Breast epithelium (tissue), 3 donors: ENCODE measurements at regions not wholly inside any gene's neighbourhood (a gene's known extent, or its start where the extent isn't known, plus 50 kb on each side); places are given as distances from the start of the nearest gene placed in this dataset.

ENCODE experiments used
- CTCF ChIP-seq, 3 donors: fragments of 450-650 bp; IDR thresholded peaks; one replicate each; pipeline ENCODE4 v1.5.1; 2016 to 2017; ENCODE audit warnings: antibody characterized with exemption in 3 of 3, mild to moderate bottlenecking in 3 of 3, moderate library complexity in 3 of 3
- POLR2AphosphoS5 ChIP-seq, 3 donors: sonication (generic); formaldehyde crosslinking; IDR thresholded peaks; one replicate each; pipeline ENCODE4 v1.6.1; 2017; ENCODE audit warnings: antibody characterized with exemption in 3 of 3

DNA sequence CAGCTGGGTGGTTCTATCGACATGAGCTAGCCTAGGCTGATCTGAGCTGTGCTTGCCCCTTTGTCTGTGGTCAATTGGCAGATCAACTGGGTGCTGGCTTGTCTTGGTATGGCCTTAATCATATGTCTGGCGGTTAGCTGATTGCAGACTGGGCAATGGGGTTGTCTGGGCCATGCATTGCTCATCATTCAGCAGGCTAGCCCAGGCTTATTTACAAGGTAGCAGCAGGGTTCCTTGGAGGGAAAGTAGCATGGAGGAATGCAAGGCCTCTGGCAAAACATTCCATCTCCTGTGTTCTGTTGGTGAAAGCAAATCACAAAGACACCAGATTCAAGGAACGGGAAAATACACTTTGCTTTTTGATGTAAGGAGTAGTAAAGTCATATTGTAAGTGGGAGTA is 84.0 kb upstream of the IVNS1ABP start:
- TF ChIP-seq CTCF (IDR thresholded peaks at IDR 0.05) (no peak), POLR2AphosphoS5 (IDR thresholded peaks at IDR 0.05) (no peak)
